Endothelial cell of umbilical vein (primary cell): ENCODE measurements at regions not wholly inside any gene's neighbourhood (a gene's known extent, or its start where the extent isn't known, plus 50 kb on each side); places are given as distances from the start of the nearest gene placed in this dataset.

Source experiments
- EZH2 ChIP-seq: IDR thresholded peaks from 2 replicates; pipeline ENCODE4 v1.6.1; 2012; ENCODE audit warnings: borderline replicate concordance, low read depth, mild to moderate bottlenecking, moderate library complexity, low read length, inconsistent platforms; ENCODE audit not compliant: severe bottlenecking
- GATA2 ChIP-seq: IDR thresholded peaks from 2 replicates; pipeline ENCODE4 v1.7.0; 2011; ENCODE audit warnings: low read depth, mild to moderate bottlenecking, moderate library complexity, mixed read lengths, low read length; ENCODE audit not compliant: insufficient read length, insufficient read depth
- POLR2AphosphoS5 ChIP-seq: IDR thresholded peaks from 2 replicates; pipeline ENCODE4 v1.6.1; 2012; ENCODE audit warnings: low read depth, mild to moderate bottlenecking, control low read depth, low read length, moderate library complexity; ENCODE audit not compliant: insufficient read depth
- TF ChIP-seq, protein P1 (sequence below), 2 donors: IDR thresholded peaks; 1 replicate in 1 of 2; 2 replicates in 1 of 2; pipeline ENCODE4 v1.5.1; 2011; ENCODE audit warnings: low read length in 2 of 2, mild to moderate bottlenecking in 2 of 2, moderate library complexity in 2 of 2, control low read depth in 1 of 2, inconsistent platforms in 1 of 2, low read depth in 1 of 2; ENCODE audit not compliant: insufficient read depth in 1 of 2; ENCODE audit errors: extremely low read depth in 1 of 2
- TF ChIP-seq, protein P2 (sequence below): IDR thresholded peaks from 2 replicates; pipeline ENCODE4 v1.6.1; 2011; ENCODE audit not compliant: insufficient read depth, insufficient read length

DNA sequence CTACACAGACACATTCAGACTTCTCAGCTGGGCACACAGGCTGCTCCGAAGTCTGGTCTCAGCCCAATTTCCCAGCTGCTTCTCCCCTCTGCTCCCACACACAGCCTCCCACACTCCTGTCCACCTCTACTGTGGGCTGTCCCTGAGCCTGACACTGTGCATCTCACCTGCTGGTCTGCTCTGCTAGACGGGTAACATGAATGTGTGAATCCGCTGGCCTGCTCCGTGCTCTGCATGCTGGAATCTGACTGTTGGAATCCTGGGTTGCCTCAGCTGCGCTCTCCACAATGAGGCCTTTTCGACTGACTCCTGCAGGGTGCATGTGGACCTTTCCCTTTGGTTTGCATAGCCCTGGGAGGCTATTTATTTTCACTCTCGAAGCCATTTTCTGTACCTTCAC is 489.5 kb upstream of the B3GAT1 start:
- TF ChIP-seq POLR2AphosphoS5 (no peak), GATA2 (no peak), EZH2 (no peak)
- TF ChIP-seq, protein P1, sequence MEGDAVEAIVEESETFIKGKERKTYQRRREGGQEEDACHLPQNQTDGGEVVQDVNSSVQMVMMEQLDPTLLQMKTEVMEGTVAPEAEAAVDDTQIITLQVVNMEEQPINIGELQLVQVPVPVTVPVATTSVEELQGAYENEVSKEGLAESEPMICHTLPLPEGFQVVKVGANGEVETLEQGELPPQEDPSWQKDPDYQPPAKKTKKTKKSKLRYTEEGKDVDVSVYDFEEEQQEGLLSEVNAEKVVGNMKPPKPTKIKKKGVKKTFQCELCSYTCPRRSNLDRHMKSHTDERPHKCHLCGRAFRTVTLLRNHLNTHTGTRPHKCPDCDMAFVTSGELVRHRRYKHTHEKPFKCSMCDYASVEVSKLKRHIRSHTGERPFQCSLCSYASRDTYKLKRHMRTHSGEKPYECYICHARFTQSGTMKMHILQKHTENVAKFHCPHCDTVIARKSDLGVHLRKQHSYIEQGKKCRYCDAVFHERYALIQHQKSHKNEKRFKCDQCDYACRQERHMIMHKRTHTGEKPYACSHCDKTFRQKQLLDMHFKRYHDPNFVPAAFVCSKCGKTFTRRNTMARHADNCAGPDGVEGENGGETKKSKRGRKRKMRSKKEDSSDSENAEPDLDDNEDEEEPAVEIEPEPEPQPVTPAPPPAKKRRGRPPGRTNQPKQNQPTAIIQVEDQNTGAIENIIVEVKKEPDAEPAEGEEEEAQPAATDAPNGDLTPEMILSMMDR (IDR thresholded peaks at IDR 0.05; ENCODE audit: extremely low read depth in 1 of 2, insufficient read depth in 1 of 2, low read depth in 1 of 2, low read length in 2 of 2), result no peak
- TF ChIP-seq, protein P2, sequence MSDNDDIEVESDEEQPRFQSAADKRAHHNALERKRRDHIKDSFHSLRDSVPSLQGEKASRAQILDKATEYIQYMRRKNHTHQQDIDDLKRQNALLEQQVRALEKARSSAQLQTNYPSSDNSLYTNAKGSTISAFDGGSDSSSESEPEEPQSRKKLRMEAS, result no peak
